ENCODE measurements at regions not wholly inside any gene's neighbourhood (a gene's known extent, or its start where the extent isn't known, plus 50 kb on each side); places are given as distances from the start of the nearest gene placed in this dataset.
"Not testable (repeated sequence)": the region's sequence is repeated elsewhere in the genome, so short reads cannot be mapped to it uniquely, and the experiment has no call there.

- Histone ChIP-seq H3K36me3 (ENCODE audit: control insufficient read depth in 1 of 2, insufficient read depth in 2 of 2, low read length in 2 of 2) (no peaks in the 10 kb centered on the region), H3K4me1 (ENCODE audit: control insufficient read depth in 1 of 2, insufficient read depth in 2 of 2, low read length in 2 of 2) (no peaks in the 10 kb centered on the region), H3K27me3 (ENCODE audit: control insufficient read depth in 1 of 2, insufficient read depth in 2 of 2, low read length in 2 of 2) (peaks cover 0 to 3% of the 10 kb centered on the region in 2 donors), H3K9ac (ENCODE audit: low read depth in 1 of 2, low read length in 2 of 2) (no peak overlapping the region), H3K9me3 (ENCODE audit: control insufficient read depth in 1 of 2, low read length in 2 of 2) (no peaks in the 10 kb centered on the region), H3K27ac (ENCODE audit: low read depth, low read length) (no peak overlapping the region), H3K4me3 (ENCODE audit: low read depth in 1 of 2, low read length in 2 of 2) (no peak overlapping the region)
Observed at GRCh38 chr12:13536219-13536910, 339.8 kb downstream of the EMP1 start.

DNA sequence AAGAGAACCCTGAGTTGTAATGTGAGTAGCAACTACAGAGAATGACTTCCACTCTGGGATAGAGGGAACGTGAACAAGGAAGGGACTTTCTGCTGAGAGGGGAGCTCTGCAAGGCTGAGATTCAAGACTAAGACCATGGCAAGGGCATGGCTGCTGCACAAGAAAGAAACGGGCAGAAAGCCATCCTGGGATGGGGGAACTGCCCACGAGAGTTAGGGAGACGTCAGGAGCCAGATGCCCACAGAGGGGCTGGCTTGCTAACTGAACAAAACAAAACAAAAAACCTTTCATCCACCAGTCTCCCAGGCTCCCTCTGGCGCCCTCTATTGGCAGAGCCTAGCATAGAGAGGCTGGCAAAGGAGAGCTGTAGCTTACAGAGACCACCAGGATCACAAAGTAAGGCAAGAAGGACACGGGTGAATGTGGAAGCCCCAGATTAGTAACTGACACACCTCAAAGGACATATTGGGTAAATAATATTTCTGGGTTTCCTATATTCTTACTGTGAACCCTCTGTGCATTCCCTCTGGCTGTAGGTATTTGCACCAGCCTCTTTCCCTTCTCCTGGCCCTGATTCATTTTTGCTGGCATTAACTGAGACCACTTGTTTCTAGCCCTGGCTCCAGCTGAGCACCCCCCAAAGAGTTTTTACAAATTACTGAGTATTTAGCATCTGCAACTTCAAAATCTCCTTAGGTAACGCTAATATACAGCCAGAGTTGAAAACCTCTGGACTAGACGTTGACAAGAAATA lies 338.3 kb downstream of the EMP1 start:
- Histone ChIP-seq H3K4me1 (ENCODE audit: control insufficient read depth in 1 of 2, insufficient read depth in 2 of 2, low read length in 2 of 2) (no peaks in the 10 kb centered on the region), H3K27ac (ENCODE audit: low read depth, low read length) (no peak overlapping the region), H3K27me3 (ENCODE audit: control insufficient read depth in 1 of 2, insufficient read depth in 2 of 2, low read length in 2 of 2) (peaks cover 0 to 3% of the 10 kb centered on the region in 2 donors), H3K4me3 (ENCODE audit: low read depth in 1 of 2, low read length in 2 of 2) (no peak overlapping the region), H3K9me3 (ENCODE audit: control insufficient read depth in 1 of 2, low read length in 2 of 2) (no peaks in the 10 kb centered on the region), H3K36me3 (ENCODE audit: control insufficient read depth in 1 of 2, insufficient read depth in 2 of 2, low read length in 2 of 2) (no peaks in the 10 kb centered on the region), H3K9ac (ENCODE audit: low read depth in 1 of 2, low read length in 2 of 2) (no peak overlapping the region)

- Histone ChIP-seq H3K4me3 (ENCODE audit: low read depth in 1 of 2, low read length in 2 of 2) (no peak overlapping the region), H3K9ac (ENCODE audit: low read depth in 1 of 2, low read length in 2 of 2) (no peak overlapping the region), H3K27me3 (ENCODE audit: control insufficient read depth in 1 of 2, insufficient read depth in 2 of 2, low read length in 2 of 2) (peaks cover 0 to 3% of the 10 kb centered on the region in 2 donors), H3K27ac (ENCODE audit: low read depth, low read length) (no peak overlapping the region), H3K36me3 (ENCODE audit: control insufficient read depth in 1 of 2, insufficient read depth in 2 of 2, low read length in 2 of 2) (no peaks in the 10 kb centered on the region), H3K9me3 (ENCODE audit: control insufficient read depth in 1 of 2, low read length in 2 of 2) (no peaks in the 10 kb centered on the region), H3K4me1 (ENCODE audit: control insufficient read depth in 1 of 2, insufficient read depth in 2 of 2, low read length in 2 of 2) (no peaks in the 10 kb centered on the region)
Observed at GRCh38 chr12:13534242-13534641, 337.7 kb downstream of the EMP1 start.

- no peak overlapping the region for H3K9ac ChIP-seq (ENCODE audit: low read depth in 1 of 2, low read length in 2 of 2)
- no peak overlapping the region for H3K4me3 ChIP-seq (ENCODE audit: low read depth in 1 of 2, low read length in 2 of 2)
- H3K27me3 ChIP-seq (ENCODE audit: control insufficient read depth in 1 of 2, insufficient read depth in 2 of 2, low read length in 2 of 2) = peaks cover 0 to 3% of the 10 kb centered on the region in 2 donors
- H3K27ac ChIP-seq (ENCODE audit: low read depth, low read length) = no peak overlapping the region
- no peaks in the 10 kb centered on the region for H3K9me3 ChIP-seq (ENCODE audit: control insufficient read depth in 1 of 2, low read length in 2 of 2)
- no peaks in the 10 kb centered on the region for H3K4me1 ChIP-seq (ENCODE audit: control insufficient read depth in 1 of 2, insufficient read depth in 2 of 2, low read length in 2 of 2)
- no peaks in the 10 kb centered on the region for H3K36me3 ChIP-seq (ENCODE audit: control insufficient read depth in 1 of 2, insufficient read depth in 2 of 2, low read length in 2 of 2)
Observed at GRCh38 chr12:13530966-13531365, 334.4 kb downstream of the EMP1 start.

- H3K4me3 ChIP-seq (ENCODE audit: low read depth in 1 of 2, low read length in 2 of 2); H3K9me3 ChIP-seq (ENCODE audit: control insufficient read depth in 1 of 2, low read length in 2 of 2); H3K4me1 ChIP-seq (ENCODE audit: control insufficient read depth in 1 of 2, insufficient read depth in 2 of 2, low read length in 2 of 2); H3K27me3 ChIP-seq (ENCODE audit: control insufficient read depth in 1 of 2, insufficient read depth in 2 of 2, low read length in 2 of 2); H3K9ac ChIP-seq (ENCODE audit: low read depth in 1 of 2, low read length in 2 of 2); H3K36me3 ChIP-seq (ENCODE audit: control insufficient read depth in 1 of 2, insufficient read depth in 2 of 2, low read length in 2 of 2); H3K27ac ChIP-seq (ENCODE audit: low read depth, low read length): not testable (repeated sequence)
Observed at GRCh38 chr12:13526185-13526921, 329.8 kb downstream of the EMP1 start.

DNA sequence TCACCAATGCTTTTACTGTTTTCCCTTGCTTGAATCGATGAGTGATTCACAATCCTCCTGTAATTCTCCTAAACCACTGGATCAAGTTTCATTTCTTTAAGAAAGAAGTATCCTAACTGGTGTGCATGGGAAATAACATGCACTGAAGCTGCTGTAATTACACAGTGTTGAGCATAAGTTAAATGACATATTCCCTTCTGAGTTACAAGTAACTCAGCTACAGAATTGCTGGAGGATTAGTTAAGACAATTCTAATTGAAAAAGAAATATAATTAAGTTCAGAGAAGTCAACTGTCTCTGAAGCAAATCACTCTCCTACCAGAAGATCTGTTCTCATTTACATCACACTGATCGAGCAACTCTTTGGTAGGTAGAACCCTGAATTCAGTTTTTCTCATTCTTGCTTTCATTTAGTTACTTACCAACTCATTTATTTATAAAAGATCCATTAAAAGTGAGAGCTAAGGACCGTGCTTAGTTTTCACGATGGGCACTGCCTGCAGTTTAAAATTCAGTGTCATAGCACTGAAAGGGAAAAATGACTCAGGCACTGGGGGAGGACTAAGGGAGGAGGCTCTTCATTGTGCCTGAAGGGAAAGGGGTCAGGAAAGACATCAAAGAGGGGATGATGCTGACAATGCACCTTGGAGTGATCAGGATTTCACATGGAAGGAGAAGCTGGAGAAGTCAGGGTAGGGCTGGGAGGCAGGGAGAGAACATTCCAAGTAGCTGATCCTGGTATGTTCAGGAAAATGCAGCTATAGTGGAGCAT lies 327.2 kb downstream of the EMP1 start:
- no peak overlapping the region for H3K4me3 ChIP-seq (ENCODE audit: low read depth in 1 of 2, low read length in 2 of 2)
- no peak overlapping the region for H3K27ac ChIP-seq (ENCODE audit: low read depth, low read length)
- no peaks in the 10 kb centered on the region for H3K27me3 ChIP-seq (ENCODE audit: control insufficient read depth in 1 of 2, insufficient read depth in 2 of 2, low read length in 2 of 2)
- no peaks in the 10 kb centered on the region for H3K4me1 ChIP-seq (ENCODE audit: control insufficient read depth in 1 of 2, insufficient read depth in 2 of 2, low read length in 2 of 2)
- no peak overlapping the region for H3K9ac ChIP-seq (ENCODE audit: low read depth in 1 of 2, low read length in 2 of 2)
- no peaks in the 10 kb centered on the region for H3K36me3 ChIP-seq (ENCODE audit: control insufficient read depth in 1 of 2, insufficient read depth in 2 of 2, low read length in 2 of 2)
- no peaks in the 10 kb centered on the region for H3K9me3 ChIP-seq (ENCODE audit: control insufficient read depth in 1 of 2, low read length in 2 of 2)

DNA sequence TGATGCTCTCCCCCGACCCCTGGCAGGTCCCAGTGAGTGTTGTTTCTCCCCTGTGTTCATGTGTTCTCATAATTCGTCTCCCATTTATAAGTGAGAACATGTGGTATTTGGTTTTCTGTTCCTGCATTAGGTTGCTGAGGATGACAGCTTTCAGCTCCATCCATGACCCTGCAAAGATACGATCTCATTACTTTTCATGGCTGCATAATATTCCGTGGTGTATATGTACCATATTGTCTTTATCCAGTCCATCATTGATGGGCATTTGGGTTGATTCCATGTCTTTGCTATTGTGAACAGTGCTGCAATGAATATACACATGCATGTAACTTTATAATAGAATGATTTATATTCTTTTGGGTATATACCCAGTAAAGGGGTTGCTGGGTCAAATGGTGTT lies 321.5 kb downstream of the EMP1 start:
- not testable (repeated sequence) for H3K4me1 ChIP-seq (ENCODE audit: control insufficient read depth in 1 of 2, insufficient read depth in 2 of 2, low read length in 2 of 2); H3K9ac ChIP-seq (ENCODE audit: low read depth in 1 of 2, low read length in 2 of 2); H3K36me3 ChIP-seq (ENCODE audit: control insufficient read depth in 1 of 2, insufficient read depth in 2 of 2, low read length in 2 of 2); H3K9me3 ChIP-seq (ENCODE audit: control insufficient read depth in 1 of 2, low read length in 2 of 2); H3K27me3 ChIP-seq (ENCODE audit: control insufficient read depth in 1 of 2, insufficient read depth in 2 of 2, low read length in 2 of 2); H3K27ac ChIP-seq (ENCODE audit: low read depth, low read length); H3K4me3 ChIP-seq (ENCODE audit: low read depth in 1 of 2, low read length in 2 of 2)

DNA sequence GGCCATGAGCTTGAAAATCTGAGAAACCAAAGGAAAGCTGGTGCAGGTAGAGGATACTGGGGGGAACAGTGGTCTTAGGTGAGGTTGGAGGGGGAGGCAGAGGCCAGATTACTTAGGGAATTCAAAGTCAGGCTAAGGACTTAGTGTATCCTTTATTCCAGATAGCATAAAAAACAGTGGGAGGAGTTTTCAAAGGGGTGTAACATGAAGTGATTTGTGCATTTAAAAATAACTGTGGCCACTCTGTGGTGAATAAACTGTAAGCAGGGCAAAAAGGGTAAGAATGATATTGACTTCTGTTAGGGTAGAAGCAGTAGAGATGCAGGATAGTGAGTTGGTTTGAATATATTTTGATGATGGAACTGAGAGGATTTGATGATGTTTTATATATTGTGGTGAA lies 313.2 kb downstream of the EMP1 start:
- H3K36me3 ChIP-seq (ENCODE audit: control insufficient read depth in 1 of 2, insufficient read depth in 2 of 2, low read length in 2 of 2) = no peaks in the 10 kb centered on the region
- no peak overlapping the region for H3K27ac ChIP-seq (ENCODE audit: low read depth, low read length)
- H3K4me3 ChIP-seq (ENCODE audit: low read depth in 1 of 2, low read length in 2 of 2) = no peak overlapping the region
- H3K9me3 ChIP-seq (ENCODE audit: control insufficient read depth in 1 of 2, low read length in 2 of 2) = no peaks in the 10 kb centered on the region
- no peak overlapping the region for H3K9ac ChIP-seq (ENCODE audit: low read depth in 1 of 2, low read length in 2 of 2)
- no peaks in the 10 kb centered on the region for H3K27me3 ChIP-seq (ENCODE audit: control insufficient read depth in 1 of 2, insufficient read depth in 2 of 2, low read length in 2 of 2)
- no peaks in the 10 kb centered on the region for H3K4me1 ChIP-seq (ENCODE audit: control insufficient read depth in 1 of 2, insufficient read depth in 2 of 2, low read length in 2 of 2)

GRCh38 chr12:13505636-13506035 lies 309.1 kb downstream of the EMP1 start:
- H3K9me3 ChIP-seq (ENCODE audit: control insufficient read depth in 1 of 2, low read length in 2 of 2) = no peaks in the 10 kb centered on the region
- H3K27me3 ChIP-seq (ENCODE audit: control insufficient read depth in 1 of 2, insufficient read depth in 2 of 2, low read length in 2 of 2) = no peaks in the 10 kb centered on the region

GRCh38 chr12:13505224-13505623 lies 308.7 kb downstream of the EMP1 start:
- Histone ChIP-seq H3K9ac (ENCODE audit: low read depth in 1 of 2, low read length in 2 of 2) (no peak overlapping the region), H3K27ac (ENCODE audit: low read depth, low read length) (no peak overlapping the region), H3K4me3 (ENCODE audit: low read depth in 1 of 2, low read length in 2 of 2) (no peak overlapping the region), H3K9me3 (ENCODE audit: control insufficient read depth in 1 of 2, low read length in 2 of 2) (no peaks in the 10 kb centered on the region), H3K27me3 (ENCODE audit: control insufficient read depth in 1 of 2, insufficient read depth in 2 of 2, low read length in 2 of 2) (no peaks in the 10 kb centered on the region), H3K4me1 (ENCODE audit: control insufficient read depth in 1 of 2, insufficient read depth in 2 of 2, low read length in 2 of 2) (no peaks in the 10 kb centered on the region), H3K36me3 (ENCODE audit: control insufficient read depth in 1 of 2, insufficient read depth in 2 of 2, low read length in 2 of 2) (no peaks in the 10 kb centered on the region)

More at GRCh38 chr12:13505636-13506035, 309.1 kb downstream of the EMP1 start:
- Histone ChIP-seq H3K36me3 (ENCODE audit: control insufficient read depth in 1 of 2, insufficient read depth in 2 of 2, low read length in 2 of 2) (no peaks in the 10 kb centered on the region), H3K27ac (ENCODE audit: low read depth, low read length) (no peak overlapping the region), H3K4me1 (ENCODE audit: control insufficient read depth in 1 of 2, insufficient read depth in 2 of 2, low read length in 2 of 2) (no peaks in the 10 kb centered on the region), H3K9ac (ENCODE audit: low read depth in 1 of 2, low read length in 2 of 2) (no peak overlapping the region), H3K4me3 (ENCODE audit: low read depth in 1 of 2, low read length in 2 of 2) (no peak overlapping the region)
